ENCODE measurements at regions not wholly inside any gene's neighbourhood (a gene's known extent, or its start where the extent isn't known, plus 50 kb on each side); places are given as distances from the start of the nearest gene placed in this dataset.

DNA sequence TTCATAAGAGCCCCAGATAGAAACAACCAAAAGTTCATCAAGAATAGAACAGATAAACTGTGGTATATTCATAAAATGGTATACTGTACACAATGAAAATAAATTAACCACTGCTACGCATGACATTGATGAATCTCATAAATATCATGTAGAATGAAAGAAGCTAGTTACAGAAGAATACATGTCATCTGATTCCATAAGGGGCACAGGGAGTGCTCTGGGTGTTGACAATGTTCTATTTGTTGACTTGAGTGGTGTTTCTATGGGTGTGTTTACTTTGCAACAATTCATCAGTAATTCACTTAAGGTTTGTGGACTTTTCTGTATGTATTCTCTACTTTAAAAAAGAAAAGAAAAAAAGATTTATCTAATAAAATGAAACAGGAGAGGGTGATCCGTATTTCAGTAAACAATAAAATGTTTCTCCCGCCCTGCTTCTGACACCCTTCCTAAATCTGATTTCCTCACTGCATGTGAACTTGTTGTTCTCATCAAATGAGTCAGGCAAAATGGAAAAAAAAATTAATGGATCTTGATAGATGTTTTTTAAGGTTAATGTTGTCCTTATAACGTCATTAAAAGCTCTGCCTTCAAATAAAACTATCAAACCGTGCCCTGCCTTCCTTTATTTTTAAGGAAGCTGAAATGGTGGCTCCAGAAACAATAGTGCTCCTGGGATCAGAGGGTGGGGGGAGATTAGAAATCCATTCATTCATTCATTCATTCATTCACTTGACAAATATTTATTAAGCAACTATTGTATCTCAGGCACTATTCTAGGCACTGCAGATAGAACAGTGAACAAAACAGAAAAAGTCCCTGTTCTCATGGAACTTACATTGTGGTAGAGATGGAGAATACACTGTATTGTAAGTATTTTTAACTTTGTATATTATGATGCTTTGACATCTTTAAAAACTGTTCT, 77.2 kb upstream of the CD44 start:
- Histone ChIP-seq H3K9me3 (ENCODE audit: control insufficient read depth, low read depth, low read length) (no peaks in the 10 kb centered on the region), H3K27ac (ENCODE audit: low read length) (no peak overlapping the region), H3K27me3 (ENCODE audit: control insufficient read depth, insufficient read depth, low read length) (peaks cover 2% of the 10 kb centered on the region), H3K4me1 (ENCODE audit: control insufficient read depth, insufficient read depth, low read length) (no peaks in the 10 kb centered on the region), H3K36me3 (ENCODE audit: control insufficient read depth, insufficient read depth, low read length) (no peaks in the 10 kb centered on the region), H3K4me3 (ENCODE audit: low read length) (no peak overlapping the region)
- DNase-seq: no peak
- 66% methylated on average over 3 of the region's 5 CpGs for WGBS (ENCODE audit: insufficient coverage, low lambda C conversion rate)

DNA sequence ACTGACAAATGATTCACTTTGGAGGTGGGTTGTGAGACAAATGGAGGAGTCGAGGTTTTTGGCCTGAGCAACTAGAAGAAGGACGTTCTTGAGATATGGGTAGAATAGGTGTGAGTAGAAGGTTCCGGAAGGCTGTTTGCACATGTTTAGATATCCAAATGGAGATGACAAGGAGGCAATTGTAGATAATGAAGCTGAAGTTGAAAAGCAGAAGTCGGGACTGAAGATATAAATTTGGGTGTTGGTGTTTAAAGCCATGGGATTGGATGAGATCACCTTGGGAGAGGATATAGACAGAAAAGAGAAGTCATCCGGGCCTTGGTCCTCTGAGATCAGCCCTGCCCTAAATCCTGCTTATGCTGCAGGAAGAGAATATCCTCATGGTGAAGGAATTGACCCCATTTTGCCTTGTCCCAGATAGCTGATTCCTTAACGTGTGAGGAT, 75.5 kb upstream of the CD44 start:
- H3K4me1 ChIP-seq (ENCODE audit: control insufficient read depth, insufficient read depth, low read length): no peaks in the 10 kb centered on the region
- H3K4me3 ChIP-seq (ENCODE audit: low read length): no peak overlapping the region
- no peaks in the 10 kb centered on the region for H3K9me3 ChIP-seq (ENCODE audit: control insufficient read depth, low read depth, low read length)
- H3K27me3 ChIP-seq (ENCODE audit: control insufficient read depth, insufficient read depth, low read length): peaks cover 7% of the 10 kb centered on the region
- H3K27ac ChIP-seq (ENCODE audit: low read length): no peak overlapping the region
- no peak for DNase-seq
- 93% methylated on average over 3 of the region's 6 CpGs for whole genome bisulfite sequencing (ENCODE audit: insufficient coverage, low lambda C conversion rate)
- no peaks in the 10 kb centered on the region for H3K36me3 ChIP-seq (ENCODE audit: control insufficient read depth, insufficient read depth, low read length)

DNA sequence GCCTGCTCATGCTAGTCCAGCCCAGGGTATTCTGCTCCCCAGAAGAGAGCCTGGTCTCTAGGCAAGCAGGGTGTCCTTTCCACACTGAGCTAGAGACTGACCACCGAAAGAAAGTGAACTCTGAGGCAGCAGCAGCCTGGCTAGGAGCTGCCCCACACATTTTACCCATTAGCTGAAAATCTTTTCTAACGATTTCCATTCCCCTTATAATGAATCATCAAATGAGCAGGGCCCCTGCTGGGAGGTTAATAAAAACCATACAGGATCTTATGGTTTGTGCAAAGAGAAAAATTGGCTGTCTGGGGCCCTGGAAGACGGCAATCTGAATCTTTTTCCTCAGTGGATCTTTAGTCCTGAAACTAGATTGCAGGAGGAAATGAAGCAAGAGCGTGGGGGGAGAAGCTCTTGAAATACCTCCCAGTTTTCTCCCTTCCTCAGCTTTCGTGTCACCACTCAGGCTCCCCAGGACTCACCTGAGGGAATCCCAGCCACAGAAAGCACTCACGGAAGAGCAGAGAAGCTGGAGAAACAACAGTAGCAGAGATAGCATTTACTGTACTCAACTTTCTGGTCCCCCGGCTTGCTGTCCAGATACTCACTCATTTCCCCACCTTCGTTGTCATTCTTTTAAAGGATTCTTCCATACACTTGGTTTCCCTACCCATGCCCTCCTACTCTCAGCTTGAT, 74.7 kb upstream of the CD44 start:
- Histone ChIP-seq H3K27me3 (ENCODE audit: control insufficient read depth, insufficient read depth, low read length) (peaks cover 7% of the 10 kb centered on the region), H3K4me3 (ENCODE audit: low read length) (no peak overlapping the region), H3K36me3 (ENCODE audit: control insufficient read depth, insufficient read depth, low read length) (no peaks in the 10 kb centered on the region), H3K27ac (ENCODE audit: low read length) (no peak overlapping the region), H3K4me1 (ENCODE audit: control insufficient read depth, insufficient read depth, low read length) (no peaks in the 10 kb centered on the region), H3K9me3 (ENCODE audit: control insufficient read depth, low read depth, low read length) (no peaks in the 10 kb centered on the region)
- WGBS (ENCODE audit: insufficient coverage, low lambda C conversion rate): 91% methylated on average over 3 of the region's 8 CpGs
- DNase-seq: no peak

DNA sequence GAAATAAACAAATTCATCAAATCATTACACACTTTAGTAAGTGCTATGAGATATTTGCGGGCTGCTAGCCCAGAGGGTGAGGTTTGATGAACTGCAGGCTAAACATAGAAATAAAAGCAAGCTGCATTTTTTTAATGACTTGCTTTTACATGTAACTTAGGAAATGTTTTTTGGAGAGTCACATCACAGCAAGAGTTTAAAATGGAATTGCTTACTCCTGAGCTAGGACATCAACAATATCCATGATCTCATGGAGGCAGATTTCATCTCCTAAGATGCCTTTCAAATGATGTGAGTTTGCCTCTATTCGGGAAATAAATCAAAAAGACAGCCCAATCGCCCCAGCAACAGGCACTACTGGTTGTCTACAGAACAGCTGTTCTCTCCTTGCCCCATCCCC, 73.4 kb upstream of the CD44 start:
- peaks cover 4% of the 10 kb centered on the region for H3K9me3 ChIP-seq (ENCODE audit: control insufficient read depth, low read depth, low read length)
- no peaks in the 10 kb centered on the region for H3K36me3 ChIP-seq (ENCODE audit: control insufficient read depth, insufficient read depth, low read length)
- H3K4me1 ChIP-seq (ENCODE audit: control insufficient read depth, insufficient read depth, low read length): no peaks in the 10 kb centered on the region
- DNase-seq: no peak
- H3K27me3 ChIP-seq (ENCODE audit: control insufficient read depth, insufficient read depth, low read length): peaks cover 7% of the 10 kb centered on the region
- no peak overlapping the region for H3K27ac ChIP-seq (ENCODE audit: low read length)
- H3K4me3 ChIP-seq (ENCODE audit: low read length): no peak overlapping the region
- no CpG with 5 or more reads among the region's 3 CpGs for WGBS (ENCODE audit: insufficient coverage, low lambda C conversion rate)

DNA sequence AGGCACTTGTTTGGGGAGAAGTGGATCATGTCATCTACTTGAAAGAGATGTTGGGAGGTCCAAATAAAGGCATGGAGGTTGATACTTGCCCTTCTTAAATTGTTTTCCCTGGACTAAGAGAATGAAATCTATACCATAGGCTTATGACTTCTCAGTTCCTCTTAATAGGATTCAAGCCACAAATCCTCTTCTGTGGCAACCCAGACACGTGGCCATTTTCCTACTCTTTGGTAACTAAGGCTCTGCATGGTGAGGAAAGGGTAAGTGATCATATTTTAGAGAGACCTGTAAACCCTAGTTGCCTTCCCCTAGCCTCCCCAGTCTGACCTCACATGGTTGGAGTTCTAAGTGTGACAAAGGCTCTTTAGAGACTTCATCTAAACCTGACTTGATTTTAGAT, 72.9 kb upstream of the CD44 start:
- peaks cover 9% of the 10 kb centered on the region for H3K9me3 ChIP-seq (ENCODE audit: control insufficient read depth, low read depth, low read length)
- H3K27me3 ChIP-seq (ENCODE audit: control insufficient read depth, insufficient read depth, low read length): peaks cover 7% of the 10 kb centered on the region
- no peak overlapping the region for H3K4me3 ChIP-seq (ENCODE audit: low read length)
- H3K4me1 ChIP-seq (ENCODE audit: control insufficient read depth, insufficient read depth, low read length): no peaks in the 10 kb centered on the region
- no peak overlapping the region for H3K27ac ChIP-seq (ENCODE audit: low read length)
- H3K36me3 ChIP-seq (ENCODE audit: control insufficient read depth, insufficient read depth, low read length): no peaks in the 10 kb centered on the region
- DNase-seq: no peak
- no CpG with 5 or more reads among the region's 1 CpG for WGBS (ENCODE audit: insufficient coverage, low lambda C conversion rate)

DNA sequence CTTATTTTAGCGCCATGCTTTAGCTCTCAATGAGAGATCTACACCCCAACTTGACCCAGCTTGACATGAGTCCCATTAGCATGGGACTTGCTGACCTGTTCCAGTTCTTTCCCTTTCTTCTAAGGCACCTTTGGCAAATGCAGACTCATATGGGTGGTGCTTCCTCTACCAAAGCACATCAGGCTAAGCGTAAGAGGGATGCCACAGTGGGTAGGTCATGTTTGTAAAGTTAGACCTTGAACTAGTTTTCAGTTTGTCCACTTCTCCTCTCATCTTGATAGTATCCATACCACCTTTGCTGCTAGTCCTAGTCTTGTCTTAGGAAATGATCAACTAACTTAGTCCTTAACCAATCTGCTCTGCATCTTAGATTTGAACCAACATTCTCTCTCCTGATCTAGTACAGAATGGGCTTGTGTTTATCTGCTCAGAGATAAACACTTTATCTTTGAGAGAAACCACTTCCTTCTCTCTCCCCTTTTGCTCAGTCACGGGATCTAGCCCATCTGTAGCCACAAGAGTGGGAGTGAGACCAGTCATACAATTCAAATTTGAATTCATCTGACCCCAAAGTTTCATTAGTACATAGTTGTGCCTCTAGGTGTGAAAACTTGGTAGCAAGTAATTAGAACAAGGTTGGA, 72.1 kb upstream of the CD44 start:
- Histone ChIP-seq H3K4me3 (ENCODE audit: low read length) (no peak overlapping the region), H3K36me3 (ENCODE audit: control insufficient read depth, insufficient read depth, low read length) (no peaks in the 10 kb centered on the region), H3K27ac (ENCODE audit: low read length) (no peak overlapping the region), H3K27me3 (ENCODE audit: control insufficient read depth, insufficient read depth, low read length) (peaks cover 7% of the 10 kb centered on the region), H3K4me1 (ENCODE audit: control insufficient read depth, insufficient read depth, low read length) (no peaks in the 10 kb centered on the region), H3K9me3 (ENCODE audit: control insufficient read depth, low read depth, low read length) (peaks cover 13% of the 10 kb centered on the region)
- no peak for DNase-seq
- WGBS (ENCODE audit: insufficient coverage, low lambda C conversion rate): no CpG with 5 or more reads among the region's 3 CpGs

DNA sequence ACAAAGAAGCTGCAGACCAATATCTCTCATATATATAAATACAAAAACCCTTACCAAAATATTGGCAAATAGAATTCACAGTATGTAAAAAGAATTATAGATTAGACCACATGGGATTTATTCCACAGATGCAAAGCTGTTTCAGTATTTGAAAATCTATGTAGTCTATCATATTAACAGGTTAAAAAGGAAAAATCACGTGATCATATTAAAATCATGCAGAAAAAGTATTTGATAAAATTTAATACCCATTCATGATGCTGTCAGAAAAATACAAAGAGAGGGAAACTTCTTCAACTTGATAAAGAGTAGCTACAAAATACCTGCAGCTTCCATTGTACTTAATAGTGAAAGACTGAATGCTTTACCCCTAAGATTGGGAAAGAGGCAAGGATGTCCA, 67.2 kb upstream of the CD44 start:
- WGBS (ENCODE audit: insufficient coverage, low lambda C conversion rate): 83% methylated on average over 1 of the region's 1 CpG
- H3K4me1 ChIP-seq (ENCODE audit: control insufficient read depth, insufficient read depth, low read length): no peaks in the 10 kb centered on the region

DNA sequence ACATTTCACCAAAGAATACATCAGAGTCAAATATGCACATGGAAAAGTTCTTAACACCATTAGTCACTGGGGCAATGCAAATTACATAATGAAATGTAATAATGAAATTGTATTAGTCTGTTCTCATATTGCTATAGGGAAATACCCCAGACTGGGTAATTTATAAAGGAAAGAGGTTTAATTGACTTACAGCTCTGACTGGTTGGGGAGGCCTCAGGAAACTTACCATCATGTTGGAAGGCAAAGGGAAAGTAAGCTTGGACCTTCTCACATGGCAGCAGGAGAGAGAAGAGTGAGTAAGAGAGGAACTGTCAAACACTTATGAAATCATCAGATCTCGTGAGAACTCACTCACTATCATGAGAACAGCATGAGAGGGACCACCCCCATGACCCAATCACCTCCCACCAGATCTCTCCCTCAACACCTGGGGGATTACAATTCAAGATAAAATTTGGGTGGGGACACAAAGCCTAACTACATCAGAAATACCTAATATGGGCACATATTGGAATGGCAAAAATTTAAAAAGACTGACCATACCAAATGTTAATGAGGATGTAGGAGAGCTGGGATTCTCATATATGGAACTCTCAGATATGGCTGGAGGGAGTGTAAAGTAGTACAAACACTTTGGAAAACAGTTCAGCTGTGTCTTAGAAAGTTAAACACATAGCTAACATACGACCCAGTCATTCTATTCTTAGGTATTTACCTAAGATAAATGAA, 65.1 kb upstream of the CD44 start:
- Histone ChIP-seq H3K4me1 (ENCODE audit: control insufficient read depth, insufficient read depth, low read length) (no peaks in the 10 kb centered on the region), H3K36me3 (ENCODE audit: control insufficient read depth, insufficient read depth, low read length) (no peaks in the 10 kb centered on the region), H3K27ac (ENCODE audit: low read length) (no peak overlapping the region), H3K4me3 (ENCODE audit: low read length) (no peak overlapping the region), H3K9me3 (ENCODE audit: control insufficient read depth, low read depth, low read length) (peaks cover 13% of the 10 kb centered on the region), H3K27me3 (ENCODE audit: control insufficient read depth, insufficient read depth, low read length) (no peaks in the 10 kb centered on the region)
- DNase-seq: no peak
- no CpG with 5 or more reads among the region's 2 CpGs for WGBS (ENCODE audit: insufficient coverage, low lambda C conversion rate)

More for the DNA sequence above, 67.2 kb upstream of the CD44 start:
- Histone ChIP-seq H3K9me3 (ENCODE audit: control insufficient read depth, low read depth, low read length) (peaks cover 13% of the 10 kb centered on the region), H3K36me3 (ENCODE audit: control insufficient read depth, insufficient read depth, low read length) (no peaks in the 10 kb centered on the region), H3K4me3 (ENCODE audit: low read length) (no peak overlapping the region), H3K27me3 (ENCODE audit: control insufficient read depth, insufficient read depth, low read length) (peaks cover 4% of the 10 kb centered on the region), H3K27ac (ENCODE audit: low read length) (no peak overlapping the region)
- no peak for DNase-seq

DNA sequence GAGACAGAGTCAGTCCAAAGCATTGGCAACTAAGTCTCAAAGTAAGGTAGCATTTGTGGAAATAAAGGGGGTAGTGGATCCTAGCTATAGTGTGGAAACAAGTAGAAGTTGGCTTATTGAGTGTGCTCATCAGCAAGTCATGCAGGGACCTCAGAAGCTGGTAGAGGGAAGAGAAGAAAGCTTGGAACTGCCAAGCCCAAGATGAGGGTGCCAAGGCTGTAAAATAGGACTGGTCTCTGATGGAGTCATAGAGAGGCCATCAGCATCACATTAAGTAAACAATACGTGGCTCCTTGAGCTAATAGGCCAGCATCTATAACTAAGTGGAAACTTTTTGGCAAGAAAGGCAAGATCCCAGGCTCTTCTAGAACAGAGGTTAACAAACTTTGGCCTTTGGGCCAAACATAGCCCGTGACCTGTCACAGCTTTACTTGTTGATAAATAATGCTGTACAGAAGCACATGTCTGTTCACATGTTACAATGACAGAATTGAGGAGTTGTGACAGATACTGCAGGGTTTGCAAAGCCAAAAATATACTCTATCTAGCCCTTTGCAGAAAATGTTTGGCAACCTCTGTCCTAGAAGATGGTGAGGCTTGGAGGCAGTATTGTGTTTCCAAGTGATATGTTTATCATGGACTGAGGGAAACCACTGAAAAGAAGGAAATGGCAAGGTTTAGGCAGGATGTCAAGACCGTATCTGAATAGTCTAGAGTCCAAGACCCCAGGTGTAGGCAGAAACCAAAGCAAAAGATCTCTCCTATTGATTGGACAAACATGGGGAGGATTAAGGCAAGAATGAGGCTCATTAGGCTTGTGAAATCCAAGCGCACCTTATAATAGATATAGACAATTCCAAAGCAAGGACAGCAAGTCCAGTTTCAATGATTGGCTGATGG, 62.5 kb upstream of the CD44 start:
- H3K4me3 ChIP-seq (ENCODE audit: low read length): no peak overlapping the region
- H3K36me3 ChIP-seq (ENCODE audit: control insufficient read depth, insufficient read depth, low read length): no peaks in the 10 kb centered on the region
- no peak for DNase-seq
- H3K27me3 ChIP-seq (ENCODE audit: control insufficient read depth, insufficient read depth, low read length): no peaks in the 10 kb centered on the region
- no peaks in the 10 kb centered on the region for H3K9me3 ChIP-seq (ENCODE audit: control insufficient read depth, low read depth, low read length)
- WGBS (ENCODE audit: insufficient coverage, low lambda C conversion rate): no CpG with 5 or more reads among the region's 4 CpGs
- no peaks in the 10 kb centered on the region for H3K4me1 ChIP-seq (ENCODE audit: control insufficient read depth, insufficient read depth, low read length)
- no peak overlapping the region for H3K27ac ChIP-seq (ENCODE audit: low read length)

All from large intestine (tissue), 3 donors.